PC-9 (cell line): ENCODE measurements at regions not wholly inside any gene's neighbourhood (a gene's known extent, or its start where the extent isn't known, plus 50 kb on each side); places are given as distances from the start of the nearest gene placed in this dataset.

ENCODE experiments used
- EZH2 ChIP-seq: fragments of 200-600 bp; sonication (generic); IDR thresholded peaks from 2 replicates; pipeline ENCODE4 v1.8.0; 2017; ENCODE audit warnings: antibody characterized with exemption, low read depth
- TF ChIP-seq, protein P1 (sequence below): fragments of 200-600 bp; sonication (generic); conservative IDR thresholded peaks from 2 replicates; pipeline ENCODE4 v1.6.1; 2017; ENCODE audit warnings: mixed run types, antibody characterized with exemption, mild to moderate bottlenecking, moderate library complexity

GRCh38 chr1:108067884-108068540 lies 103.0 kb upstream of the VAV3 start:
- TF ChIP-seq, protein P1, sequence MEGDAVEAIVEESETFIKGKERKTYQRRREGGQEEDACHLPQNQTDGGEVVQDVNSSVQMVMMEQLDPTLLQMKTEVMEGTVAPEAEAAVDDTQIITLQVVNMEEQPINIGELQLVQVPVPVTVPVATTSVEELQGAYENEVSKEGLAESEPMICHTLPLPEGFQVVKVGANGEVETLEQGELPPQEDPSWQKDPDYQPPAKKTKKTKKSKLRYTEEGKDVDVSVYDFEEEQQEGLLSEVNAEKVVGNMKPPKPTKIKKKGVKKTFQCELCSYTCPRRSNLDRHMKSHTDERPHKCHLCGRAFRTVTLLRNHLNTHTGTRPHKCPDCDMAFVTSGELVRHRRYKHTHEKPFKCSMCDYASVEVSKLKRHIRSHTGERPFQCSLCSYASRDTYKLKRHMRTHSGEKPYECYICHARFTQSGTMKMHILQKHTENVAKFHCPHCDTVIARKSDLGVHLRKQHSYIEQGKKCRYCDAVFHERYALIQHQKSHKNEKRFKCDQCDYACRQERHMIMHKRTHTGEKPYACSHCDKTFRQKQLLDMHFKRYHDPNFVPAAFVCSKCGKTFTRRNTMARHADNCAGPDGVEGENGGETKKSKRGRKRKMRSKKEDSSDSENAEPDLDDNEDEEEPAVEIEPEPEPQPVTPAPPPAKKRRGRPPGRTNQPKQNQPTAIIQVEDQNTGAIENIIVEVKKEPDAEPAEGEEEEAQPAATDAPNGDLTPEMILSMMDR: no peak
- TF ChIP-seq EZH2: no peak
